D341Med (cell line): ENCODE measurements at regions not wholly inside any gene's neighbourhood (a gene's known extent, or its start where the extent isn't known, plus 50 kb on each side); places are given as distances from the start of the nearest gene placed in this dataset.

Experiments
- DNase-seq: peaks from one replicate; pipeline ENCODE4 v3.0.0; 2012; ENCODE audit warnings: low spot score

GRCh38 chr4:95660719-95661118 is 111.9 kb upstream of the UNC5C start:
- DNase-seq, result no peak

GRCh38 chr4:95651891-95652290 is 103.1 kb upstream of the UNC5C start:
- DNase-seq, result no peak

- DNase-seq, result no peak
Observed at GRCh38 chr4:95644417-95644816, 95.6 kb upstream of the UNC5C start.

- DNase-seq, result no peak
Observed at GRCh38 chr4:95643627-95644026, 94.9 kb upstream of the UNC5C start.

GRCh38 chr4:95641571-95641970 is 92.8 kb upstream of the UNC5C start:
- DNase-seq, result no peak

- DNase-seq, result no peak
Observed at GRCh38 chr4:95640311-95640710, 91.5 kb upstream of the UNC5C start.

GRCh38 chr4:95638920-95639501 is 90.2 kb upstream of the UNC5C start:
- no peak for DNase-seq

- peak; percentile 35 for DNase-seq
Observed at GRCh38 chr4:95637043-95637600, 88.3 kb upstream of the UNC5C start.

GRCh38 chr4:95636061-95636460 is 87.3 kb upstream of the UNC5C start:
- DNase-seq, result no peak

- DNase-seq, result no peak
Observed at GRCh38 chr4:95627709-95628108, 78.9 kb upstream of the UNC5C start.

GRCh38 chr4:95627024-95627605 is 78.3 kb upstream of the UNC5C start:
- DNase-seq, result no peak

GRCh38 chr4:95625020-95625419 is 76.2 kb upstream of the UNC5C start:
- no peak for DNase-seq

GRCh38 chr4:95619525-95620443 is 71.0 kb upstream of the UNC5C start:
- DNase-seq, result no peak

GRCh38 chr4:95614684-95615205 is 66.0 kb upstream of the UNC5C start:
- DNase-seq, result no peak

- no peak for DNase-seq
Observed at GRCh38 chr4:95610061-95610569, 61.3 kb upstream of the UNC5C start.

GRCh38 chr4:95606739-95607138 is 58.0 kb upstream of the UNC5C start:
- no peak for DNase-seq

GRCh38 chr4:95603393-95603792 is 54.6 kb upstream of the UNC5C start:
- DNase-seq, result no peak

- no peak for DNase-seq
Observed at GRCh38 chr4:95602872-95603271, 54.1 kb upstream of the UNC5C start.

- DNase-seq, result no peak
Observed at GRCh38 chr4:95601356-95601755, 52.6 kb upstream of the UNC5C start.

GRCh38 chr4:95599777-95600400 is 51.1 kb upstream of the UNC5C start:
- no peak for DNase-seq
